ENCODE measurements at regions not wholly inside any gene's neighbourhood (a gene's known extent, or its start where the extent isn't known, plus 50 kb on each side); places are given as distances from the start of the nearest gene placed in this dataset.
"Not testable (repeated sequence)": the region's sequence is repeated elsewhere in the genome, so short reads cannot be mapped to it uniquely, and the experiment has no call there.

GRCh38 chr6:85015396-85015990 is 251.1 kb upstream of the TBX18 start:
- DNase-seq (ENCODE audit: low spot score) = peak; percentile 21

GRCh38 chr6:85010865-85011264 is 246.5 kb upstream of the TBX18 start:
- DNase-seq (ENCODE audit: low spot score) = no peak

GRCh38 chr6:85008296-85009009 is 244.1 kb upstream of the TBX18 start:
- peak; percentile 21 for DNase-seq (ENCODE audit: low spot score)

- no peak for DNase-seq (ENCODE audit: low spot score)
Observed at GRCh38 chr6:85006362-85006761, 242.0 kb upstream of the TBX18 start.

GRCh38 chr6:85005494-85005893 is 241.1 kb upstream of the TBX18 start:
- DNase-seq (ENCODE audit: low spot score) = no peak

- DNase-seq (ENCODE audit: low spot score) = no peak
Observed at GRCh38 chr6:85004361-85004995, 240.1 kb upstream of the TBX18 start.

GRCh38 chr6:85002847-85003246 is 238.4 kb upstream of the TBX18 start:
- DNase-seq (ENCODE audit: low spot score) = no peak

- DNase-seq (ENCODE audit: low spot score) = no peak
Observed at GRCh38 chr6:85000001-85000400, 235.6 kb upstream of the TBX18 start.

- DNase-seq (ENCODE audit: low spot score) = no peak
Observed at GRCh38 chr6:84998223-84998622, 233.8 kb upstream of the TBX18 start.

GRCh38 chr6:84988766-84989165 is 224.4 kb upstream of the TBX18 start:
- not testable (repeated sequence) for DNase-seq (ENCODE audit: low spot score)

- DNase-seq (ENCODE audit: low spot score) = not testable (repeated sequence)
Observed at GRCh38 chr6:84985490-84985889, 221.1 kb upstream of the TBX18 start.

GRCh38 chr6:84979541-84979940 is 215.1 kb upstream of the TBX18 start:
- no peak for DNase-seq (ENCODE audit: low spot score)

- DNase-seq (ENCODE audit: low spot score) = no peak
Observed at GRCh38 chr6:84977363-84977705, 212.9 kb upstream of the TBX18 start.

- DNase-seq (ENCODE audit: low spot score) = no peak
Observed at GRCh38 chr6:84976526-84977362, 212.3 kb upstream of the TBX18 start.

- no peak for DNase-seq (ENCODE audit: low spot score)
Observed at GRCh38 chr6:84975316-84975715, 210.9 kb upstream of the TBX18 start.

GRCh38 chr6:84973606-84974005 is 209.2 kb upstream of the TBX18 start:
- no peak for DNase-seq (ENCODE audit: low spot score)

GRCh38 chr6:84967965-84968364 is 203.6 kb upstream of the TBX18 start:
- no peak for DNase-seq (ENCODE audit: low spot score)

GRCh38 chr6:84967389-84967788 is 203.0 kb upstream of the TBX18 start:
- peak; percentile 40 for DNase-seq (ENCODE audit: low spot score)

- DNase-seq (ENCODE audit: low spot score) = peak; percentile 31
Observed at GRCh38 chr6:84953111-84953755, 188.8 kb upstream of the TBX18 start.

- DNase-seq (ENCODE audit: low spot score) = not testable (repeated sequence)
Observed at GRCh38 chr6:84944926-84945325, 180.5 kb upstream of the TBX18 start.

- DNase-seq (ENCODE audit: low spot score) = no peak
Observed at GRCh38 chr6:84943905-84944304, 179.5 kb upstream of the TBX18 start.

- DNase-seq (ENCODE audit: low spot score) = not testable (repeated sequence)
Observed at GRCh38 chr6:84941609-84942008, 177.2 kb upstream of the TBX18 start.

All from AG20443 (cell line).